GM23338 (cell line): ENCODE measurements at regions not wholly inside any gene's neighbourhood (a gene's known extent, or its start where the extent isn't known, plus 50 kb on each side); places are given as distances from the start of the nearest gene placed in this dataset.

Experiments used
- ATAC-seq: fragments of 200-7000 bp; cut with Tn5 transposase; 3 replicates; pipeline ENCODE4 v1.9.1; 2020
- DNase-seq: peaks from one replicate; pipeline ENCODE4 v3.0.0-alpha.2; 2015; ENCODE audit warnings: low spot score
- H2AFZ ChIP-seq: fragments of 200-600 bp; sonication (generic); 2 replicates; pipeline ENCODE4 v1.8.0; 2016; ENCODE audit warnings: antibody characterized with exemption, mild to moderate bottlenecking, moderate library complexity
- H3F3A ChIP-seq: fragments of 200-600 bp; sonication (generic); replicated peaks from 2 replicates; pipeline ENCODE4 v1.8.0; 2017; ENCODE audit warnings: antibody characterized with exemption, mixed run types, low read depth
- H3K27ac ChIP-seq: fragments of 200-600 bp; sonication (generic); 2 replicates; pipeline ENCODE4 v1.6.1; 2016; ENCODE audit warnings: low read depth
- H3K27me3 ChIP-seq: fragments of 200-600 bp; sonication (generic); 2 replicates; pipeline ENCODE4 v1.8.0; 2016; ENCODE audit warnings: mild to moderate bottlenecking, mixed run types, moderate library complexity; ENCODE audit not compliant: insufficient read depth
- H3K36me3 ChIP-seq: fragments of 200-600 bp; sonication (generic); 2 replicates; pipeline ENCODE4 v1.8.0; 2016; ENCODE audit warnings: mild to moderate bottlenecking; ENCODE audit not compliant: insufficient read depth
- H3K4me1 ChIP-seq: fragments of 200-600 bp; sonication (generic); 2 replicates; pipeline ENCODE4 v1.8.0; 2016; ENCODE audit warnings: mild to moderate bottlenecking, moderate library complexity; ENCODE audit not compliant: insufficient read depth
- H3K4me2 ChIP-seq: fragments of 200-600 bp; sonication (generic); 2 replicates; pipeline ENCODE4 v1.7.1; 2017; ENCODE audit warnings: mixed run types
- H3K4me3 ChIP-seq: fragments of 200-600 bp; sonication (generic); 2 replicates; pipeline ENCODE4 v1.6.1; 2016; ENCODE audit warnings: mixed run types
- H3K79me2 ChIP-seq: fragments of 200-600 bp; sonication (generic); replicated peaks from 2 replicates; pipeline ENCODE4 v1.8.0; 2017; ENCODE audit warnings: mild to moderate bottlenecking; ENCODE audit not compliant: insufficient read depth
- H3K9me2 ChIP-seq: fragments of 200-600 bp; sonication (generic); 2 replicates; pipeline ENCODE4 v1.8.0; 2017; ENCODE audit not compliant: insufficient read depth
- H4K20me1 ChIP-seq: fragments of 200-600 bp; sonication (generic); replicated peaks from 2 replicates; pipeline ENCODE4 v1.8.0; 2017; ENCODE audit warnings: mild to moderate bottlenecking; ENCODE audit not compliant: insufficient read depth
- H3K27ac Mint-ChIP-seq: 2 replicates; pipeline ENCODE4 v1.8.0; 2020; ENCODE audit warnings: inconsistent platforms, mild to moderate bottlenecking, moderate library complexity, mixed read lengths
- H3K27me3 Mint-ChIP-seq: 3 replicates; pipeline ENCODE4 v1.8.0; 2022; ENCODE audit warnings: low read depth, mild to moderate bottlenecking, moderate library complexity, mixed read lengths, inconsistent platforms; ENCODE audit not compliant: insufficient read depth, poor library complexity
- H3K36me3 Mint-ChIP-seq: 3 replicates; pipeline ENCODE4 v1.8.0; 2021; ENCODE audit warnings: low read depth, mild to moderate bottlenecking, inconsistent platforms, moderate library complexity, mixed read lengths
- H3K4me1 Mint-ChIP-seq: 3 replicates; pipeline ENCODE4 v1.8.0; 2020; ENCODE audit warnings: mild to moderate bottlenecking, inconsistent platforms, mixed read lengths
- H3K4me3 Mint-ChIP-seq: 3 replicates; pipeline ENCODE4 v1.8.0; 2021; ENCODE audit warnings: moderate library complexity, mild to moderate bottlenecking, inconsistent platforms, mixed read lengths
- H3K9me3 Mint-ChIP-seq: 3 replicates; pipeline ENCODE4 v1.8.0; 2020; ENCODE audit warnings: moderate library complexity, mild to moderate bottlenecking, inconsistent platforms, mixed read lengths
- CREB1 ChIP-seq: fragments of 250-450 bp; sonication (Bioruptor Pico); IDR thresholded peaks from 2 replicates; pipeline ENCODE4 v1.5.0; 2020; ENCODE audit warnings: low read depth, mild to moderate bottlenecking, moderate library complexity
- EZH2 ChIP-seq: fragments of 200-600 bp; sonication (generic); IDR thresholded peaks from one replicate; pipeline ENCODE4 v1.8.0; 2017; ENCODE audit warnings: antibody characterized with exemption, mild to moderate bottlenecking, low read depth; ENCODE audit not compliant: unreplicated experiment
- EZH2phosphoT487 ChIP-seq: fragments of 200-600 bp; sonication (generic); IDR thresholded peaks from one replicate; pipeline ENCODE4 v1.8.1; 2018; ENCODE audit warnings: antibody characterized with exemption; ENCODE audit not compliant: unreplicated experiment
- JUNB ChIP-seq: IDR thresholded peaks from one replicate; pipeline ENCODE4 v1.6.1; 2016; ENCODE audit warnings: antibody characterized with exemption; ENCODE audit not compliant: unreplicated experiment
- NANOG ChIP-seq: IDR thresholded peaks from 2 replicates; pipeline ENCODE4 v1.6.1; 2016; ENCODE audit warnings: antibody characterized with exemption, borderline replicate concordance
- POLR2AphosphoS5 ChIP-seq: IDR thresholded peaks from 2 replicates; pipeline ENCODE4 v1.6.1; 2016; ENCODE audit warnings: antibody characterized with exemption, low read depth
- STAT1 ChIP-seq: IDR thresholded peaks from one replicate; pipeline ENCODE4 v1.6.1; 2016; ENCODE audit warnings: antibody characterized with exemption; ENCODE audit not compliant: unreplicated experiment
- ZNF114 ChIP-seq: fragments of 250-450 bp; sonication (Bioruptor Pico); IDR thresholded peaks from 2 replicates; pipeline ENCODE4 v1.5.0; 2020; ENCODE audit warnings: mild to moderate bottlenecking, moderate library complexity
- ZNF331 ChIP-seq: fragments of 250-450 bp; sonication (Bioruptor Pico); IDR thresholded peaks from 2 replicates; pipeline ENCODE4 v1.5.0; 2020; ENCODE audit warnings: low read depth, mild to moderate bottlenecking, moderate library complexity
- TF ChIP-seq, protein P1 (sequence below): fragments of 250-450 bp; sonication (Bioruptor Pico); IDR thresholded peaks from 2 replicates; pipeline ENCODE4 v1.5.0; 2020; ENCODE audit warnings: mild to moderate bottlenecking, moderate library complexity
- TF ChIP-seq, protein P2 (sequence below): IDR thresholded peaks from one replicate; pipeline ENCODE4 v1.6.1; 2018; ENCODE audit warnings: antibody characterized with exemption; ENCODE audit not compliant: unreplicated experiment
- TF ChIP-seq, protein P3 (sequence below), 2 experiments: fragments of 200-600 bp in 1 of 2; sonication (generic) in 1 of 2; conservative IDR thresholded peaks; 2 replicates each; pipeline versions ENCODE4 v1.5.1 to v1.6.1; 2016 to 2017; ENCODE audit warnings: antibody characterized with exemption in 2 of 2, low read depth in 2 of 2, mild to moderate bottlenecking in 2 of 2, moderate library complexity in 1 of 2
- TF ChIP-seq, protein P4 (sequence below): IDR thresholded peaks from 2 replicates; pipeline ENCODE4 v1.6.1; 2016; ENCODE audit warnings: antibody characterized with exemption

DNA sequence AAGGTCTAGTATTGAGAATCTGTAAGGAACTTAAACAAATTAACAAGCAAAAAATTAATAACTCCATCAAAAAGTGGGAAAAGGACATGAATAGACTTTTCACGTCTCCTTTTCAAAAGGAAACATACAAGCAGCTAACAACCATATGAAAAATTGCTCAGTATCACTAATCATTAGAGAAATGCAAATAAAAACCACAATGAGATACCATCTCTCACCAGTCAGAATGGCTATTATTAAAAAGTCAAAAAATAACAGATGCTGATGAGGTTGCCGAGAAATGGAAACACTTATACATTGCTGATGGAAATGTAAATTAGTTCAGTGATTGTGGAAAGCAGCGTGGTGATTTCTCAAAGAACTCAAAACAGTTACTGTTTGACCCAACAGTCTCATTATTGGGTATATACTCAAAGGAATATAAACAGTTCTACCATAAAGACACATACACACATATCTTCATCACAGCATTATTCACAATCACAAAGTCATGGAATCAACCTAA is 410.4 kb upstream of the SMIM31 start:
- Histone ChIP-seq H3K79me2 (no peaks in the 10 kb centered on the region), H4K20me1 (no peaks in the 10 kb centered on the region), H3K9me2 (no peaks in the 10 kb centered on the region), H3K4me2 (no peak overlapping the region), H3K4me1 (no peaks in the 10 kb centered on the region), H3K4me3 (no peak overlapping the region), H3K27ac (no peak overlapping the region), H3F3A (no peaks in the 10 kb centered on the region), H2AFZ (no peak overlapping the region), H3K27me3 (no peaks in the 10 kb centered on the region), H3K36me3 (peaks cover 11% of the 10 kb centered on the region)
- ATAC-seq (no peak), DNase-seq (no peak)
- peaks cover 9% of the 10 kb centered on the region; the same call in 2 of the 3 replicates for H3K9me3 Mint-ChIP-seq
- no peak overlapping the region for H3K27ac Mint-ChIP-seq
- no peak overlapping the region for H3K4me3 Mint-ChIP-seq
- H3K27me3 Mint-ChIP-seq: no peaks in the 10 kb centered on the region
- H3K36me3 Mint-ChIP-seq: peaks cover 4% of the 10 kb centered on the region; the same call in 1 of the 3 replicates
- TF ChIP-seq, protein P1, sequence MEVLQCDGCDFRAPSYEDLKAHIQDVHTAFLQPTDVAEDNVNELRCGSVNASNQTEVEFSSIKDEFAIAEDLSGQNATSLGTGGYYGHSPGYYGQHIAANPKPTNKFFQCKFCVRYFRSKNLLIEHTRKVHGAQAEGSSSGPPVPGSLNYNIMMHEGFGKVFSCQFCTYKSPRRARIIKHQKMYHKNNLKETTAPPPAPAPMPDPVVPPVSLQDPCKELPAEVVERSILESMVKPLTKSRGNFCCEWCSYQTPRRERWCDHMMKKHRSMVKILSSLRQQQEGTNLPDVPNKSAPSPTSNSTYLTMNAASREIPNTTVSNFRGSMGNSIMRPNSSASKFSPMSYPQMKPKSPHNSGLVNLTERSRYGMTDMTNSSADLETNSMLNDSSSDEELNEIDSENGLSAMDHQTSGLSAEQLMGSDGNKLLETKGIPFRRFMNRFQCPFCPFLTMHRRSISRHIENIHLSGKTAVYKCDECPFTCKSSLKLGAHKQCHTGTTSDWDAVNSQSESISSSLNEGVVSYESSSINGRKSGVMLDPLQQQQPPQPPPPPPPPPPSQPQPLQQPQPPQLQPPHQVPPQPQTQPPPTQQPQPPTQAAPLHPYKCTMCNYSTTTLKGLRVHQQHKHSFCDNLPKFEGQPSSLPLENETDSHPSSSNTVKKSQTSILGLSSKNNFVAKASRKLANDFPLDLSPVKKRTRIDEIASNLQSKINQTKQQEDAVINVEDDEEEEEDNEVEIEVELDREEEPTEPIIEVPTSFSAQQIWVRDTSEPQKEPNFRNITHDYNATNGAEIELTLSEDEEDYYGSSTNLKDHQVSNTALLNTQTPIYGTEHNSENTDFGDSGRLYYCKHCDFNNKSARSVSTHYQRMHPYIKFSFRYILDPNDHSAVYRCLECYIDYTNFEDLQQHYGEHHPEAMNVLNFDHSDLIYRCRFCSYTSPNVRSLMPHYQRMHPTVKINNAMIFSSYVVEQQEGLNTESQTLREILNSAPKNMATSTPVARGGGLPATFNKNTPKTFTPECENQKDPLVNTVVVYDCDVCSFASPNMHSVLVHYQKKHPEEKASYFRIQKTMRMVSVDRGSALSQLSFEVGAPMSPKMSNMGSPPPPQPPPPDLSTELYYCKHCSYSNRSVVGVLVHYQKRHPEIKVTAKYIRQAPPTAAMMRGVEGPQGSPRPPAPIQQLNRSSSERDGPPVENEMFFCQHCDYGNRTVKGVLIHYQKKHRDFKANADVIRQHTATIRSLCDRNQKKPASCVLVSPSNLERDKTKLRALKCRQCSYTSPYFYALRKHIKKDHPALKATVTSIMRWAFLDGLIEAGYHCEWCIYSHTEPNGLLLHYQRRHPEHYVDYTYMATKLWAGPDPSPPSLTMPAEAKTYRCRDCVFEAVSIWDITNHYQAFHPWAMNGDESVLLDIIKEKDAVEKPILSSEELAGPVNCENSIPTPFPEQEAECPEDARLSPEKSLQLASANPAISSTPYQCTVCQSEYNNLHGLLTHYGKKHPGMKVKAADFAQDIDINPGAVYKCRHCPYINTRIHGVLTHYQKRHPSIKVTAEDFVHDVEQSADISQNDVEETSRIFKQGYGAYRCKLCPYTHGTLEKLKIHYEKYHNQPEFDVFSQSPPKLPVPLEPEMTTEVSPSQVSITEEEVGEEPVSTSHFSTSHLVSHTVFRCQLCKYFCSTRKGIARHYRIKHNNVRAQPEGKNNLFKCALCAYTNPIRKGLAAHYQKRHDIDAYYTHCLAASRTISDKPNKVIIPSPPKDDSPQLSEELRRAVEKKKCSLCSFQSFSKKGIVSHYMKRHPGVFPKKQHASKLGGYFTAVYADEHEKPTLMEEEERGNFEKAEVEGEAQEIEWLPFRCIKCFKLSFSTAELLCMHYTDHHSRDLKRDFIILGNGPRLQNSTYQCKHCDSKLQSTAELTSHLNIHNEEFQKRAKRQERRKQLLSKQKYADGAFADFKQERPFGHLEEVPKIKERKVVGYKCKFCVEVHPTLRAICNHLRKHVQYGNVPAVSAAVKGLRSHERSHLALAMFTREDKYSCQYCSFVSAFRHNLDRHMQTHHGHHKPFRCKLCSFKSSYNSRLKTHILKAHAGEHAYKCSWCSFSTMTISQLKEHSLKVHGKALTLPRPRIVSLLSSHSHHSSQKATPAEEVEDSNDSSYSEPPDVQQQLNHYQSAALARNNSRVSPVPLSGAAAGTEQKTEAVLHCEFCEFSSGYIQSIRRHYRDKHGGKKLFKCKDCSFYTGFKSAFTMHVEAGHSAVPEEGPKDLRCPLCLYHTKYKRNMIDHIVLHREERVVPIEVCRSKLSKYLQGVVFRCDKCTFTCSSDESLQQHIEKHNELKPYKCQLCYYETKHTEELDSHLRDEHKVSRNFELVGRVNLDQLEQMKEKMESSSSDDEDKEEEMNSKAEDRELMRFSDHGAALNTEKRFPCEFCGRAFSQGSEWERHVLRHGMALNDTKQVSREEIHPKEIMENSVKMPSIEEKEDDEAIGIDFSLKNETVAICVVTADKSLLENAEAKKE (CRISPR knock-in tag): no peak
- TF ChIP-seq STAT1: no peak
- TF ChIP-seq POLR2AphosphoS5: no peak
- no peak for TF ChIP-seq ZNF331
- no peak for TF ChIP-seq EZH2
- TF ChIP-seq EZH2phosphoT487: no peak
- no peak for TF ChIP-seq CREB1 (CRISPR knock-in tag)
- TF ChIP-seq, protein P2, sequence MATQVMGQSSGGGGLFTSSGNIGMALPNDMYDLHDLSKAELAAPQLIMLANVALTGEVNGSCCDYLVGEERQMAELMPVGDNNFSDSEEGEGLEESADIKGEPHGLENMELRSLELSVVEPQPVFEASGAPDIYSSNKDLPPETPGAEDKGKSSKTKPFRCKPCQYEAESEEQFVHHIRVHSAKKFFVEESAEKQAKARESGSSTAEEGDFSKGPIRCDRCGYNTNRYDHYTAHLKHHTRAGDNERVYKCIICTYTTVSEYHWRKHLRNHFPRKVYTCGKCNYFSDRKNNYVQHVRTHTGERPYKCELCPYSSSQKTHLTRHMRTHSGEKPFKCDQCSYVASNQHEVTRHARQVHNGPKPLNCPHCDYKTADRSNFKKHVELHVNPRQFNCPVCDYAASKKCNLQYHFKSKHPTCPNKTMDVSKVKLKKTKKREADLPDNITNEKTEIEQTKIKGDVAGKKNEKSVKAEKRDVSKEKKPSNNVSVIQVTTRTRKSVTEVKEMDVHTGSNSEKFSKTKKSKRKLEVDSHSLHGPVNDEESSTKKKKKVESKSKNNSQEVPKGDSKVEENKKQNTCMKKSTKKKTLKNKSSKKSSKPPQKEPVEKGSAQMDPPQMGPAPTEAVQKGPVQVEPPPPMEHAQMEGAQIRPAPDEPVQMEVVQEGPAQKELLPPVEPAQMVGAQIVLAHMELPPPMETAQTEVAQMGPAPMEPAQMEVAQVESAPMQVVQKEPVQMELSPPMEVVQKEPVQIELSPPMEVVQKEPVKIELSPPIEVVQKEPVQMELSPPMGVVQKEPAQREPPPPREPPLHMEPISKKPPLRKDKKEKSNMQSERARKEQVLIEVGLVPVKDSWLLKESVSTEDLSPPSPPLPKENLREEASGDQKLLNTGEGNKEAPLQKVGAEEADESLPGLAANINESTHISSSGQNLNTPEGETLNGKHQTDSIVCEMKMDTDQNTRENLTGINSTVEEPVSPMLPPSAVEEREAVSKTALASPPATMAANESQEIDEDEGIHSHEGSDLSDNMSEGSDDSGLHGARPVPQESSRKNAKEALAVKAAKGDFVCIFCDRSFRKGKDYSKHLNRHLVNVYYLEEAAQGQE: no peak
- TF ChIP-seq, protein P3, sequence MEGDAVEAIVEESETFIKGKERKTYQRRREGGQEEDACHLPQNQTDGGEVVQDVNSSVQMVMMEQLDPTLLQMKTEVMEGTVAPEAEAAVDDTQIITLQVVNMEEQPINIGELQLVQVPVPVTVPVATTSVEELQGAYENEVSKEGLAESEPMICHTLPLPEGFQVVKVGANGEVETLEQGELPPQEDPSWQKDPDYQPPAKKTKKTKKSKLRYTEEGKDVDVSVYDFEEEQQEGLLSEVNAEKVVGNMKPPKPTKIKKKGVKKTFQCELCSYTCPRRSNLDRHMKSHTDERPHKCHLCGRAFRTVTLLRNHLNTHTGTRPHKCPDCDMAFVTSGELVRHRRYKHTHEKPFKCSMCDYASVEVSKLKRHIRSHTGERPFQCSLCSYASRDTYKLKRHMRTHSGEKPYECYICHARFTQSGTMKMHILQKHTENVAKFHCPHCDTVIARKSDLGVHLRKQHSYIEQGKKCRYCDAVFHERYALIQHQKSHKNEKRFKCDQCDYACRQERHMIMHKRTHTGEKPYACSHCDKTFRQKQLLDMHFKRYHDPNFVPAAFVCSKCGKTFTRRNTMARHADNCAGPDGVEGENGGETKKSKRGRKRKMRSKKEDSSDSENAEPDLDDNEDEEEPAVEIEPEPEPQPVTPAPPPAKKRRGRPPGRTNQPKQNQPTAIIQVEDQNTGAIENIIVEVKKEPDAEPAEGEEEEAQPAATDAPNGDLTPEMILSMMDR (conservative IDR thresholded peaks at IDR 0.05; ENCODE audit: low read depth in 2 of 2): no peak
- TF ChIP-seq, protein P4, sequence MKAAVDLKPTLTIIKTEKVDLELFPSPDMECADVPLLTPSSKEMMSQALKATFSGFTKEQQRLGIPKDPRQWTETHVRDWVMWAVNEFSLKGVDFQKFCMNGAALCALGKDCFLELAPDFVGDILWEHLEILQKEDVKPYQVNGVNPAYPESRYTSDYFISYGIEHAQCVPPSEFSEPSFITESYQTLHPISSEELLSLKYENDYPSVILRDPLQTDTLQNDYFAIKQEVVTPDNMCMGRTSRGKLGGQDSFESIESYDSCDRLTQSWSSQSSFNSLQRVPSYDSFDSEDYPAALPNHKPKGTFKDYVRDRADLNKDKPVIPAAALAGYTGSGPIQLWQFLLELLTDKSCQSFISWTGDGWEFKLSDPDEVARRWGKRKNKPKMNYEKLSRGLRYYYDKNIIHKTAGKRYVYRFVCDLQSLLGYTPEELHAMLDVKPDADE: no peak
- TF ChIP-seq NANOG: no peak
- no peak for TF ChIP-seq ZNF114 (CRISPR knock-in tag)
- TF ChIP-seq JUNB: no peak
- H3K4me1 Mint-ChIP-seq: no peaks in the 10 kb centered on the region
